Heart left ventricle (tissue), 16 donors: ENCODE measurements at regions not wholly inside any gene's neighbourhood (a gene's known extent, or its start where the extent isn't known, plus 50 kb on each side); places are given as distances from the start of the nearest gene placed in this dataset.

Experiments used
- ATAC-seq, 4 donors: fragments of 200-7000 bp; cut with Tn5 transposase; one replicate each; pipeline ENCODE4 v1.9.1; 2020 to 2022; ENCODE audit warnings: moderate library complexity in 4 of 4, mild to moderate bottlenecking in 3 of 4, moderate number of reproducible peaks in 1 of 4
- DNase-seq, 5 donors: peaks; one replicate each; pipeline ENCODE4 v3.0.0-alpha.2; 2020
- H3K27ac ChIP-seq, 12 donors: fragments of 200-600 bp; sonication (generic) in 4 of 12; one replicate each; pipeline versions ENCODE4 v1.5.0 to v1.8.0; 2016 to 2022; ENCODE audit warnings: mild to moderate bottlenecking in 2 of 12
- H3K27me3 ChIP-seq, 9 donors: fragments of 200-600 bp; sonication (generic) in 2 of 9; one replicate each; pipeline versions ENCODE4 v1.5.1 to v1.8.0; 2016 to 2022; ENCODE audit warnings: mild to moderate bottlenecking in 3 of 9
- H3K36me3 ChIP-seq, 9 donors: fragments of 200-600 bp; sonication (generic) in 2 of 9; one replicate each; pipeline versions ENCODE4 v1.5.0 to v1.8.0; 2018 to 2022; ENCODE audit warnings: mild to moderate bottlenecking in 2 of 9
- H3K4me1 ChIP-seq, 12 donors: fragments of 200-600 bp; sonication (generic) in 4 of 12; one replicate each; pipeline versions ENCODE4 v1.5.0 to v1.8.0; 2016 to 2022; ENCODE audit warnings: mild to moderate bottlenecking in 3 of 12
- H3K4me3 ChIP-seq, 12 donors: fragments of 200-600 bp; sonication (generic) in 4 of 12; one replicate each; pipeline versions ENCODE4 v1.5.0 to v1.8.0; 2017 to 2022; ENCODE audit warnings: mild to moderate bottlenecking in 9 of 12, moderate library complexity in 4 of 12
- H3K9me3 ChIP-seq, 12 donors: fragments of 200-600 bp; sonication (generic) in 4 of 12; one replicate each; pipeline versions ENCODE4 v1.5.0 to v1.8.0; 2016 to 2022; ENCODE audit warnings: mild to moderate bottlenecking in 1 of 12
- POLR2A ChIP-seq, 2 donors: fragments of 450-650 bp; IDR thresholded peaks; one replicate each; pipeline ENCODE4 v1.6.1; 2017; ENCODE audit warnings: antibody characterized with exemption in 2 of 2, mild to moderate bottlenecking in 2 of 2, moderate library complexity in 2 of 2
- WGBS, 4 donors: extraction: QIAGEN DNeasy Blood & Tissue Kit in 2 of 4; methylation state at CpG; one replicate each; pipeline versions ENCODE4 v1.1.5 to v1.1.7; 2013 to 2018; 5-methylcytosine and 5-hydroxymethylcytosine counted together
- intact Hi-C, 10 donors: fragments of 100-400 bp; cut with DNase I; formaldehyde crosslinking; loops; one replicate each; pipeline versions ENCODE4 v1.11.1 to v1.14.2; 2022
- TF ChIP-seq, protein P1 (sequence below), 12 donors: fragments of 200-600 bp; sonication (generic) in 4 of 12; IDR thresholded peaks; one replicate each; pipeline versions ENCODE4 v1.5.0 to v1.8.0; 2018 to 2022; ENCODE audit warnings: antibody characterized with exemption in 12 of 12, mild to moderate bottlenecking in 5 of 12
- donor health status: ischemic (EF 13 %, LVEDD 7.1; RV severe dilation, severe dysfunction).
- donor health status: healthy with polysubstance abuse.
- donor health status: DM: no; HTN: yes; CAD: no.
- donor health status: DM: no; HTN: no; CAD: no.
- donor health status: ischemic (EF 25% LVEDD 6.9; RV normal size, moderate dysfunction).
- donor health status: ischemic (EF 25% LVEDD 5.7; RV mildly dilated, moderate dysfunction).
- donor health status: healthy.
- donor health status: DM: yes; HTN: yes; CAD: no.
- donor health status: ischemic (EF 35%, LVEDD 5.7; RV mildly dilated, moderate dysfunction).
- donor health status: nonischemic (EF 11% LVEDD 7.7; RV severe dilation, severe dysfunction).
- donor health status: DM: yes; HTN: yes; CAD: no.
- donor health status: PGD.
- donor health status: ischemic (EF 29% LVEDD 5.4; RV normal size, mild dysfunction).
- donor health status: nonischemic (EF 23%, LVEDD 6.1; RV moderate dilation, normal function).

GRCh38 chr12:116465856-116466255, 93.3 kb upstream of the MAP1LC3B2 start:
- Histone ChIP-seq H3K4me3 (no peak overlapping the region), H3K36me3 (no peaks in the 10 kb centered on the region), H3K9me3 (no peaks in the 10 kb centered on the region), H3K27ac (no peak overlapping the region), H3K4me1 (no peaks in the 10 kb centered on the region), H3K27me3 (no peaks in the 10 kb centered on the region)
- no peak for DNase-seq
- intact Hi-C loops, result no loop called here
- WGBS, 4 donors, result 72 to 94% (median 80%) methylated on average over 4 of the region's 4 CpGs
- ATAC-seq, result no peak
- TF ChIP-seq, protein P1, sequence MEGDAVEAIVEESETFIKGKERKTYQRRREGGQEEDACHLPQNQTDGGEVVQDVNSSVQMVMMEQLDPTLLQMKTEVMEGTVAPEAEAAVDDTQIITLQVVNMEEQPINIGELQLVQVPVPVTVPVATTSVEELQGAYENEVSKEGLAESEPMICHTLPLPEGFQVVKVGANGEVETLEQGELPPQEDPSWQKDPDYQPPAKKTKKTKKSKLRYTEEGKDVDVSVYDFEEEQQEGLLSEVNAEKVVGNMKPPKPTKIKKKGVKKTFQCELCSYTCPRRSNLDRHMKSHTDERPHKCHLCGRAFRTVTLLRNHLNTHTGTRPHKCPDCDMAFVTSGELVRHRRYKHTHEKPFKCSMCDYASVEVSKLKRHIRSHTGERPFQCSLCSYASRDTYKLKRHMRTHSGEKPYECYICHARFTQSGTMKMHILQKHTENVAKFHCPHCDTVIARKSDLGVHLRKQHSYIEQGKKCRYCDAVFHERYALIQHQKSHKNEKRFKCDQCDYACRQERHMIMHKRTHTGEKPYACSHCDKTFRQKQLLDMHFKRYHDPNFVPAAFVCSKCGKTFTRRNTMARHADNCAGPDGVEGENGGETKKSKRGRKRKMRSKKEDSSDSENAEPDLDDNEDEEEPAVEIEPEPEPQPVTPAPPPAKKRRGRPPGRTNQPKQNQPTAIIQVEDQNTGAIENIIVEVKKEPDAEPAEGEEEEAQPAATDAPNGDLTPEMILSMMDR (IDR thresholded peaks at IDR 0.05), result no peak
- TF ChIP-seq POLR2A (IDR thresholded peaks at IDR 0.05), result no peak

GRCh38 chr12:116466536-116466935, 92.6 kb upstream of the MAP1LC3B2 start:
- ATAC-seq (no peak), DNase-seq (no peak)
- Histone ChIP-seq H3K27me3 (no peaks in the 10 kb centered on the region), H3K4me3 (no peak overlapping the region), H3K27ac (no peak overlapping the region), H3K4me1 (no peaks in the 10 kb centered on the region), H3K9me3 (no peaks in the 10 kb centered on the region), H3K36me3 (no peaks in the 10 kb centered on the region)
- intact Hi-C loops, result no loop called here
- 59 to 88% (median 73%) methylated on average over 3 of the region's 3 CpGs for WGBS, 4 donors
- no peak for TF ChIP-seq POLR2A (IDR thresholded peaks at IDR 0.05)
- TF ChIP-seq, protein P1 (IDR thresholded peaks at IDR 0.05), result no peak

DNA sequence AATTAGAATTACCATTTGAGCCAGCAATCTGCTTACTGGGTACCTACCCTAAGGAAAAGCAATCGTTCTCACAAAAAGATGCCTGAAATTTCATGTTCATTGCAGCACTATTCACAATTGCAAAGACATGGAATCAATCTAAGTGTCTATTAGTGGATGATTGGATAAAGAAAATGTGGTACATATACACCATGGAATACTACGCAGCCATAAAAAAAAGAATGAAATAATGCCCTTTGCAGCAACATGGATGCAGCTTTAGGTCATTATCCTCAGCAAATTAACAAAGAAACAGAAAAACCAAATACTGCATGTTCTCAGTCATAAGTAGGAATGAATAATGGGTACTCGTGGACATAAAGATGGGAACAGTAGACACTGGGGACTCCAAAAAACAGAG, 89.8 kb upstream of the MAP1LC3B2 start:
- intact Hi-C loops, result no loop called here
- H3K4me3 ChIP-seq, result no peak overlapping the region
- no peaks in the 10 kb centered on the region for H3K36me3 ChIP-seq
- WGBS, 4 donors, result 79 to 98% (median 90%) methylated on average over 3 of the region's 3 CpGs
- DNase-seq, result no peak
- H3K4me1 ChIP-seq, result no peaks in the 10 kb centered on the region
- no peaks in the 10 kb centered on the region for H3K27me3 ChIP-seq
- H3K9me3 ChIP-seq, result peaks cover 0 to 8% (median 0%) of the 10 kb centered on the region in 12 donors
- no peak overlapping the region for H3K27ac ChIP-seq
- no peak for ATAC-seq
- TF ChIP-seq POLR2A (IDR thresholded peaks at IDR 0.05), result no peak
- TF ChIP-seq, protein P1 (IDR thresholded peaks at IDR 0.05), result no peak

DNA sequence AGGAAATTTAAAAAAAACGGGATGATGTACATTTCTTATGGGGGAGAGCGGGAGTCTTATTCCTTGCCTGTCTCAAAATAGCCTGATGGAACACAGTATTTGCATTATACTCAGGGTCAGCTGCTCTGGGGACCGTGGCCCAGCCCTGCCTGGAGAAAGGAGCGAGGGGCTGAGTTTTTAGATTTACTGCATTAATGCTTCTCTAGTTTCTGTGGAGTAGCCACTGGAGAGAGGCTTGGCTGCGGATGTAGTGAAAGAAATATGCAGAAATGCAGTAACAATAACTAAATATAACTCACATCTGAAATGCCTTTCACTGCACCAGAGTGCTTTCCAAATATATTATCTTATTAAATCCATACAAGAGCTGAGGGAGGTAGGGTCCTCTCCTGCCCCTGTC, 87.6 kb upstream of the MAP1LC3B2 start:
- intact Hi-C loops, result no loop called here
- WGBS, 4 donors, result 54 to 64% (median 57%) methylated on average over 5 of the region's 5 CpGs

More for the DNA sequence above, 87.6 kb upstream of the MAP1LC3B2 start:
- no peak for DNase-seq
- Histone ChIP-seq H3K4me1 (no peaks in the 10 kb centered on the region), H3K9me3 (peaks cover 0 to 20% (median 5%) of the 10 kb centered on the region in 12 donors), H3K27ac (no peak overlapping the region), H3K36me3 (no peaks in the 10 kb centered on the region), H3K27me3 (no peaks in the 10 kb centered on the region), H3K4me3 (no peak overlapping the region)
- TF ChIP-seq POLR2A (IDR thresholded peaks at IDR 0.05), result no peak
- TF ChIP-seq, protein P1 (IDR thresholded peaks at IDR 0.05), result no peak
- ATAC-seq, result no peak
